Left hindlimb (tissue), 1 donor: ENCODE measurements at regions not wholly inside any gene's neighbourhood (a gene's known extent, or its start where the extent isn't known, plus 50 kb on each side); places are given as distances from the start of the nearest gene placed in this dataset.
"Not testable (repeated sequence)": the region's sequence is repeated elsewhere in the genome, so short reads cannot be mapped to it uniquely, and the experiment has no call there.

Experiments used
- DNase-seq: peaks from one replicate; pipeline ENCODE4 v3.0.0-alpha.2; 2018

GRCh38 chr3:101950985-101951733 is 101.8 kb downstream of the NFKBIZ start:
- no peak for DNase-seq

DNA sequence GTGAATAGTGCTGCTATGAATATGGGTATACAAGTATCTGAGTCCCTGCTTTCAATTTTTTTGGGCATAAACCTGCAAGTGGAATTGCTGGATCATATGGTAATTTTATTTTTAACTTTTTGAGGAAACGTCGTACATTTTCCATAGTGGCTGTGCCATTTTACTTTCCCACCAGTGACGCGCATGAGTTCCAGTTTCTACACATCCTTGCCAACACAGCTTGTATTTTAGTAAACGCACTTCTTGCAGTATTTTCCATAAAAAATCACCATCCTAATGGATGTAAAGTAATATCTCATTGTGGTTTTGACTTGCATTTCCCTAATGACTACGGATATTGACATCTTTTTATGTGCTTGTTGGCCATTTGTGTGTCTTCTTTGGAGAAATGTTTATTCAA is 105.0 kb downstream of the NFKBIZ start:
- DNase-seq = no peak

- no peak for DNase-seq
Observed at GRCh38 chr3:101954936-101955335, 105.6 kb downstream of the NFKBIZ start.

- no peak for DNase-seq
Observed at GRCh38 chr3:101962055-101962454, 112.7 kb downstream of the NFKBIZ start.

DNA sequence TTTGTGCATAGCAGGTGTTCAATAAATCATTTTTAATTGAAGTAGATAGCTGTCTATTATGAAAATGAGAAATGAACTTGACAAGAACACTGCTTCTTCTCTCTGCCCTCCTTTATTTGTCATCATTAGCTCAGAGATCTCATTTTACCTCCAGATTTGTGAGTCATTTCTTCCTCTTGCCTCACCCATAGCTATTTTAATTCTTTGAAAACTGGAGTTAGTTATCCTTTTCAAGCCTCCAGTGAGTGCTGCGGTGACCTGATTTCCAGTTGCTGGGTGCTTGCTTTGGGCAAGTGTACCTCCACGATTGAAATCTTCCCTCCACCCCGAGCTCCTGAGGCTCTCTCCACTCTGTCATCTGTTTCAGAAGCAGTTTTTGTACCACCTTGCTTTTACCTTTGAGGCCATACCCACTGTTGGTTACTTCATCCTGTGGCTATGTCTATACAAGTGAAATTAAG is 114.6 kb downstream of the NFKBIZ start:
- no peak for DNase-seq

- DNase-seq = no peak
Observed at GRCh38 chr3:101964861-101965260, 115.5 kb downstream of the NFKBIZ start.

- no peak for DNase-seq
Observed at GRCh38 chr3:101966226-101966625, 116.9 kb downstream of the NFKBIZ start.

GRCh38 chr3:101970212-101970611 is 120.9 kb downstream of the NFKBIZ start:
- no peak for DNase-seq

DNA sequence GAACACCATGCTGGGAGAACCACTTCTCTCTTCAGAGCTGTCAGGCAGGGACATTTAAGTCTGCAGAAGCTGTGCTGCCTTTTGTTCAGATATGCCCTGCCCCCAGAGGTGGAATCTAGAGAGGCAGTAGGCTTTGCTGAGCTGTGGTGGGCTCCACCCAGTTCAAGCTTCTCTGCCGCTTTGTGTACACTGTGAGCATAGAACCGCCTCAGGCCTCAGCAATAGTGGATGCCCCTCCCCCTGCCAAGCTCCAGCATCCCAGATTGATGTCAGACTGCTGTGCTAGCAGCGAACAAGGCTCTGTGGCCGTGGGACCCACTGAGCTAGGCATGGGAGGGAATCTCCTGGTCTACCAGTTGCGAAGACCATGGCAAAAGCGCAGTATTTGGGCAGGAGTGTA is 121.6 kb downstream of the NFKBIZ start:
- no peak for DNase-seq

GRCh38 chr3:101972430-101973162 is 123.3 kb downstream of the NFKBIZ start:
- no peak for DNase-seq

- DNase-seq = no peak
Observed at GRCh38 chr3:101973163-101973505, 123.8 kb downstream of the NFKBIZ start.

GRCh38 chr3:101975415-101975814 is 126.1 kb downstream of the NFKBIZ start:
- not testable (repeated sequence) for DNase-seq

DNA sequence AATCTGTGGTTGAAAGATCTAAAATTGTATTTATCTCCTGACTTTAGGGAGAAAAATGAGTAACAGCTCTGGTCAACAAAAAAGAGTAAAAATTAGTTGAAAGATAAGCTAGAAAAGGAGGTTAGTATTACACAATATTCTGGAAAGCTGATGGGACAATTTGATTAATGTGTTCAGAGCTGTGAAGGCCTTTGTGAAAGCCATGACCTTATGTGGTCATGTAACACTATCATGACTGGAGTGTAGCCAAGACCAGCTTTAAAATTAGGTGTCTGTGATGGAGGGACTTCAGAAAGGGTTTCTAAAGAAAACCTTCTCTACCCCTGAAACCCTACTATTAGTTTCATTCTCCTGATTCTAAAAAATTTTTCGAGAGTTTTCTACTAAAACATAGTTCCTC is 127.2 kb downstream of the NFKBIZ start:
- no peak for DNase-seq

GRCh38 chr3:101978348-101978747 is 129.0 kb downstream of the NFKBIZ start:
- DNase-seq = no peak

GRCh38 chr3:101979033-101979432 is 129.7 kb downstream of the NFKBIZ start:
- DNase-seq = no peak

DNA sequence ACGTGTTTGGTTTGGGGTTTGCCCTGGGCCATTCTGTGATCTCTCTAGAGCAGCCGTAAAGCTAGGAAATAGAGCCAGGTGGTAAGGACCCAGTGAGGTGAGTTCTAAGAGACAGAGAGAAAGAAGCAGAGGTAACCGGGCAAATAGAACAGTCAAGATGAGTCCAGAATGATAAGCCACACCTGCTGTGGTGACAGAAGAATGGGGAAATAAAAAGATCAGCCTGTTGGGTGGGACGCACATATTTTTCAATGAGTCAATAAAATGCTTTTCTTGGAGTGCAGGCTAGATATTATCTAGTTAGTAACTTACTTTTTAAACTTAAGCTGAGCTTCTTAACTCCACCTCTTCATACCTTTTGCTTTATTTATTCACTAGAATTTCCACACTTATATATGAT is 135.0 kb downstream of the NFKBIZ start:
- DNase-seq = no peak

GRCh38 chr3:101988596-101988995 is 139.3 kb downstream of the NFKBIZ start:
- DNase-seq = no peak

DNA sequence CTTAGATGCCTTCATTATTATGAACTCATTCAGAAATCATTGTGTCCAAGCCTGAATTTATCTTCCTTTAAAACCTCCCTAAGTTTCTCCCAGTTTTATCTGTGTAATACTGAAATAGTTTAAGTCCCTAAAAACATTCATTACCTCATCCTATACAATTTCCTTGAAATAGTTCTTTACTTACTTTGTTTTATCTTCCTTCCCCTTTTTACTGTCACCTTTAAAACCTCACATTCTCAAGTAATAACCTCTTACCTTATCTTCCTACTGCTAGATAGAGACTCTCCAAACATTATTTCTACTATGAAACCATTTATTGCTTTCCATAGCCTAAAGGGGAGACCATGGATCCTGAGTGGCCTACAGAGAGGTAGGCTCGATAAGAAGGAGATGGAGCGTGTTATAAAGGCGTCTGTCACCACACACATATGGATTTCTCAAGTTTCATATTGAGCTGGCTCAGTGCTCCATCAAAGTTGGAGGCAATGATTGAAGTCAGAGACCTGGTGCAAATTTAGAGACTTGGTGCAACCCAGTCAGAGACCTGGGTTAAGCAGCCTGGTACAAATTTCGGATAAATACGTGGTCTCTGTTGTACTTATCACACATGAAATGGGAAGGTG is 140.4 kb downstream of the NFKBIZ start:
- DNase-seq = no peak

- DNase-seq = no peak
Observed at GRCh38 chr3:101992863-101993262, 143.5 kb downstream of the NFKBIZ start.

GRCh38 chr3:101994386-101994785 is 145.1 kb downstream of the NFKBIZ start:
- no peak for DNase-seq

DNA sequence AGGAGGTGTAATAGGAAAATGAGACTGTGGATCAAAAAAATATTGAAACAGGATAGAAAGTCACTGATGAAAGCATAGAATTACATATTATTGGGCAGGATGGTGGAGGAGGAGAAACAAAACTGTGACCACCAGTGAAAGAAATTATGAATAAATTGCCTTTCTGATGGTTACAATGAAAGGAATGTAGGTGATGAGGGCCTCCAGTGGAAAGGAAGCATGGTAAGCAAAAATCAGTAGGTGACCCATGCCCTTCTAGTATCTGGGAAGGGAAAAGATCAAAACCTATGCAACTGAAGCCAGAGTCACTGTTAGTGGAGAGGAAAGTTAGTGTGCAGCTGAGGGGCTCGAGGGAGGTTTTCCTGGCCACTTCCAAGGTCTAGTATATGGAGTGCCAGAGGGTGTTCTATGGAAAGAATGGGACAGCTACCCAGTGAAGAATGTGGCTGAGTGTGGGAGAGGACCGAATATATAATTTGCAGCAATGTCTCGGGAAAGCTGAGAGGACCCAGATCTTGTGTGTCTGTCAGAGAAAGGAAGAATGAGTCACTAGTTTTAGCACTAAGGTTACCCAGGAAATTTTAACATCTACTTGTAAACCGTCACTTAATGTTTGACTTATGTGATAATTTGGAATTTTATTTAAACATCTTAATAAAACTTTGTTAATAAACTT is 146.2 kb downstream of the NFKBIZ start:
- DNase-seq = no peak

DNA sequence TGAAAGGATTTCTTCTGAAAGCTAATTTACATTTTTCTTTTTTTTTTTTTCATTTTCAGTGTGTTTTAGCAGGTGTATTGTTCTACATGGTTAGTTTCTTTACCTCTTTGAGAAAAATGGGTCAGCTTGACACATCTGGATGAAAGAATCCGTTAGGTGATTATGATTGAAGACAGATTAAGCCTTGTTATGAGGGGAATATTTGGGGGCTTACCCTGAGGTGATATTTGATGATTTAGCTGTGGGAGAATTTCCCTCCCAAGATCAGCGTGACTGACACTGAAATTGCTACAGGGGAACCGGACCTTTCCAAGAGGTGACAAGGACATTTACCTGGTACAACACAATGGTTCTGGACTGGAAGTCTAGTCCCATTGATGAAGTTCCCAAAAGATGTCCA is 147.5 kb downstream of the NFKBIZ start:
- no peak for DNase-seq

- DNase-seq = peak; percentile 34
Observed at GRCh38 chr3:101998256-101998926, 149.1 kb downstream of the NFKBIZ start.
